Neural cell (in vitro differentiated cells): ENCODE measurements at regions not wholly inside any gene's neighbourhood (a gene's known extent, or its start where the extent isn't known, plus 50 kb on each side); places are given as distances from the start of the nearest gene placed in this dataset.

Source experiments
- H2AFZ ChIP-seq: fragments of 200-600, 300-800 bp; sonication (generic), shearing (Covaris generic); 2 replicates; pipeline ENCODE4 v1.6.0; 2014; ENCODE audit warnings: low read depth, mild to moderate bottlenecking, antibody characterized with exemption, low read length, moderate library complexity
- H3F3A ChIP-seq: fragments of 200-600 bp; shearing (Covaris generic); 2 replicates; pipeline ENCODE4 v1.6.1; 2016; ENCODE audit warnings: mild to moderate bottlenecking, moderate library complexity, mixed read lengths, antibody characterized with exemption, low read length; ENCODE audit not compliant: insufficient read depth, poor library complexity, severe bottlenecking
- H3K27ac ChIP-seq: fragments of 200-600, 300-800 bp; sonication (generic), shearing (Covaris generic); 2 replicates; pipeline ENCODE4 v1.5.1; 2014; ENCODE audit warnings: mild to moderate bottlenecking, low read length, moderate library complexity
- H3K27me3 ChIP-seq: fragments of 300-800, 200-600 bp; sonication (generic), shearing (Covaris generic); 2 replicates; pipeline ENCODE4 v1.6.0; 2014; ENCODE audit warnings: mild to moderate bottlenecking, low read depth, low read length, moderate library complexity; ENCODE audit not compliant: insufficient read depth
- H3K36me3 ChIP-seq: fragments of 300-800, 200-600 bp; sonication (generic), shearing (Covaris generic); 2 replicates; pipeline ENCODE4 v1.5.1; 2014; ENCODE audit warnings: mild to moderate bottlenecking, antibody characterized with exemption, low read length, moderate library complexity; ENCODE audit not compliant: insufficient read depth
- H3K4me2 ChIP-seq: fragments of 300-800, 200-600 bp; sonication (generic), shearing (Covaris generic); 2 replicates; pipeline ENCODE4 v1.6.0; 2014; ENCODE audit warnings: mild to moderate bottlenecking, low read length
- H3K4me3 ChIP-seq: fragments of 300-800, 200-600 bp; sonication (generic), shearing (Covaris generic); 2 replicates; pipeline ENCODE4 v1.5.1; 2014; ENCODE audit warnings: mild to moderate bottlenecking, low read length, moderate library complexity
- H3K79me2 ChIP-seq: fragments of 200-600 bp; shearing (Covaris generic); replicated peaks from 2 replicates; pipeline ENCODE4 v1.6.0; 2014; ENCODE audit warnings: mild to moderate bottlenecking, low read length, moderate library complexity; ENCODE audit not compliant: insufficient read depth
- H3K9ac ChIP-seq: fragments of 300-800, 200-600 bp; sonication (generic), shearing (Covaris generic); 2 replicates; pipeline ENCODE4 v1.6.1; 2016; ENCODE audit warnings: mild to moderate bottlenecking, low read length, mixed read lengths
- H3K9me2 ChIP-seq: fragments of 200-600 bp; shearing (Covaris generic); 2 replicates; pipeline ENCODE4 v1.6.1; 2016; ENCODE audit warnings: mild to moderate bottlenecking, low read length, mixed read lengths; ENCODE audit not compliant: insufficient read depth
- H3K9me3 ChIP-seq: fragments of 200-600, 300-800 bp; sonication (generic), shearing (Covaris generic); 2 replicates; pipeline ENCODE4 v1.6.1; 2016; ENCODE audit warnings: mild to moderate bottlenecking, mixed run types, low read length, moderate library complexity, mixed read lengths
- H4K20me1 ChIP-seq: fragments of 200-600 bp; shearing (Covaris generic); 2 replicates; pipeline ENCODE4 v1.6.1; 2016; ENCODE audit warnings: mild to moderate bottlenecking, mixed run types; ENCODE audit not compliant: insufficient read depth
- CTCF ChIP-seq: fragments of 450-650 bp; IDR thresholded peaks from 2 replicates; pipeline ENCODE4 v1.5.1; 2014; ENCODE audit warnings: antibody characterized with exemption, mild to moderate bottlenecking, moderate library complexity; ENCODE audit not compliant: poor library complexity, severe bottlenecking
- EP300 ChIP-seq: fragments of 450-650 bp; conservative IDR thresholded peaks from 2 replicates; pipeline ENCODE4 v1.6.1; 2014; ENCODE audit warnings: antibody characterized with exemption, mild to moderate bottlenecking, moderate library complexity; ENCODE audit not compliant: poor library complexity, severe bottlenecking
- EZH2 ChIP-seq: fragments of 200-600, 300-800 bp; shearing (Covaris generic), sonication (generic); IDR thresholded peaks from 2 replicates; pipeline ENCODE4 v1.6.1; 2014; ENCODE audit warnings: antibody characterized with exemption, low read length, borderline replicate concordance, mild to moderate bottlenecking; ENCODE audit not compliant: insufficient read depth, poor library complexity, severe bottlenecking
- MXI1 ChIP-seq: fragments of 450-650 bp; conservative IDR thresholded peaks from 2 replicates; pipeline ENCODE4 v1.6.1; 2014; ENCODE audit warnings: antibody characterized with exemption, mild to moderate bottlenecking; ENCODE audit not compliant: poor library complexity, severe bottlenecking
- POLR2AphosphoS5 ChIP-seq: IDR thresholded peaks from 2 replicates; pipeline ENCODE4 v1.6.1; 2012
- RAD21 ChIP-seq: fragments of 450-650 bp; conservative IDR thresholded peaks from 2 replicates; pipeline ENCODE4 v1.6.1; 2014; ENCODE audit warnings: antibody characterized with exemption, mild to moderate bottlenecking, moderate library complexity
- SMC3 ChIP-seq: fragments of 450-650 bp; conservative IDR thresholded peaks from 2 replicates; pipeline ENCODE4 v1.6.1; 2014; ENCODE audit warnings: antibody characterized with exemption, mild to moderate bottlenecking, moderate library complexity; ENCODE audit not compliant: poor library complexity
- TAF1 ChIP-seq: IDR thresholded peaks from 2 replicates; pipeline ENCODE4 v1.6.1; 2012; ENCODE audit warnings: low read depth
- TF ChIP-seq, protein P1 (sequence below): IDR thresholded peaks from 2 replicates; pipeline ENCODE4 v1.6.1; 2012; ENCODE audit warnings: borderline replicate concordance

- no peaks in the 10 kb centered on the region for H3K27me3 ChIP-seq
- H4K20me1 ChIP-seq = no peaks in the 10 kb centered on the region
- H3K27ac ChIP-seq = no peak overlapping the region
- H3K9me2 ChIP-seq = no peaks in the 10 kb centered on the region
- H2AFZ ChIP-seq = no peak overlapping the region
- no peaks in the 10 kb centered on the region for H3K36me3 ChIP-seq
- no peaks in the 10 kb centered on the region for H3K9me3 ChIP-seq
- no peak overlapping the region for H3K4me2 ChIP-seq
- H3K4me3 ChIP-seq = no peak overlapping the region
- no peaks in the 10 kb centered on the region for H3K79me2 ChIP-seq
- H3F3A ChIP-seq = no peaks in the 10 kb centered on the region
- no peak for TF ChIP-seq EP300
- no peak for TF ChIP-seq EZH2
- TF ChIP-seq RAD21 = no peak
- H3K9ac ChIP-seq = no peak overlapping the region
Measured at GRCh38 chr13:97120346-97120745, 101.8 kb upstream of the MBNL2 start.

DNA sequence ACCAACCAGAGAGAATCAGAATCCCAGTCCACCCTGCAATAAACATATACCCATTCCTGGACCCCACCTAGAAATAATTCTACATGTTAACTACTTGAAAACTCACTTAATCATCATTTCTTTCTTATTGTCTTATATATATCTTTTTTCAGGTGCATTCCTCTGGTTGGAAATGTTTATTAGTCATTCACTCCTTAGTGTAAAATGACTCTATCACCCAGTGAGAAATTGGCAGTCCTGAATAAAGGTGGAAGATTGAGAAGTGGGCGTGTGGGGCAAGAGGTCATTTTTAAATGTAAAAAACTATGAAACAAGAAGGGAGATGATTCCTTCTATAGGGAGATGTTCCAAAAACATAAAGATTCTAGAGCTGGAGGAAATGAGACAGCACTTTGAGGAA, 101.2 kb upstream of the MBNL2 start:
- Histone ChIP-seq H3K9me2 (no peaks in the 10 kb centered on the region), H3K27me3 (no peaks in the 10 kb centered on the region), H4K20me1 (no peaks in the 10 kb centered on the region), H3K4me3 (no peak overlapping the region), H3K9me3 (no peaks in the 10 kb centered on the region), H3K9ac (no peak overlapping the region), H2AFZ (no peak overlapping the region), H3K27ac (no peak overlapping the region), H3F3A (no peaks in the 10 kb centered on the region), H3K4me2 (no peak overlapping the region), H3K79me2 (no peaks in the 10 kb centered on the region), H3K36me3 (no peaks in the 10 kb centered on the region)
- TF ChIP-seq POLR2AphosphoS5 (no peak), RAD21 (no peak), TAF1 (no peak), EZH2 (no peak), SMC3 (no peak), MXI1 (no peak), EP300 (no peak), CTCF (no peak)
- TF ChIP-seq, protein P1, sequence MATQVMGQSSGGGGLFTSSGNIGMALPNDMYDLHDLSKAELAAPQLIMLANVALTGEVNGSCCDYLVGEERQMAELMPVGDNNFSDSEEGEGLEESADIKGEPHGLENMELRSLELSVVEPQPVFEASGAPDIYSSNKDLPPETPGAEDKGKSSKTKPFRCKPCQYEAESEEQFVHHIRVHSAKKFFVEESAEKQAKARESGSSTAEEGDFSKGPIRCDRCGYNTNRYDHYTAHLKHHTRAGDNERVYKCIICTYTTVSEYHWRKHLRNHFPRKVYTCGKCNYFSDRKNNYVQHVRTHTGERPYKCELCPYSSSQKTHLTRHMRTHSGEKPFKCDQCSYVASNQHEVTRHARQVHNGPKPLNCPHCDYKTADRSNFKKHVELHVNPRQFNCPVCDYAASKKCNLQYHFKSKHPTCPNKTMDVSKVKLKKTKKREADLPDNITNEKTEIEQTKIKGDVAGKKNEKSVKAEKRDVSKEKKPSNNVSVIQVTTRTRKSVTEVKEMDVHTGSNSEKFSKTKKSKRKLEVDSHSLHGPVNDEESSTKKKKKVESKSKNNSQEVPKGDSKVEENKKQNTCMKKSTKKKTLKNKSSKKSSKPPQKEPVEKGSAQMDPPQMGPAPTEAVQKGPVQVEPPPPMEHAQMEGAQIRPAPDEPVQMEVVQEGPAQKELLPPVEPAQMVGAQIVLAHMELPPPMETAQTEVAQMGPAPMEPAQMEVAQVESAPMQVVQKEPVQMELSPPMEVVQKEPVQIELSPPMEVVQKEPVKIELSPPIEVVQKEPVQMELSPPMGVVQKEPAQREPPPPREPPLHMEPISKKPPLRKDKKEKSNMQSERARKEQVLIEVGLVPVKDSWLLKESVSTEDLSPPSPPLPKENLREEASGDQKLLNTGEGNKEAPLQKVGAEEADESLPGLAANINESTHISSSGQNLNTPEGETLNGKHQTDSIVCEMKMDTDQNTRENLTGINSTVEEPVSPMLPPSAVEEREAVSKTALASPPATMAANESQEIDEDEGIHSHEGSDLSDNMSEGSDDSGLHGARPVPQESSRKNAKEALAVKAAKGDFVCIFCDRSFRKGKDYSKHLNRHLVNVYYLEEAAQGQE = no peak

DNA sequence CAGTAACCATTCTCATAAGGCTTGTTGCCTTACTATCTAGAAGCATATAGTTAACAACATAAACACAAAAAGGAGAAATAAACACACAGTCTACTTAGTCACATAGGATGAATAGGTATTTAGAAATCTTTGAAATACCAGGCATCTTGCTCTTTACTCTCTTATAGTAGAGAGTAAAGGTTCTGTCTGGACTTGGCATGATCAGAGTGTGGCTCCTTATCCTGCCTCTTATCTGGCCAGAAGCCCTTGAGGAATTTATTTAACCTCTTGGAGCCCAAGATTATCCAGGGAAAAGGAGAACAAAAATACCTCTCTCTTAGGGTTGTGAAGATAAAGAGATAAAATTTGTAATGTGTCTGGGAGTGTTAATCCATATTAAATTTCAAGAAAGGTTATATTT, 100.2 kb upstream of the MBNL2 start:
- no peak overlapping the region for H2AFZ ChIP-seq
- H3K27me3 ChIP-seq = no peaks in the 10 kb centered on the region
- H3F3A ChIP-seq = no peaks in the 10 kb centered on the region
- H3K9ac ChIP-seq = no peak overlapping the region
- no peaks in the 10 kb centered on the region for H3K9me3 ChIP-seq
- no peaks in the 10 kb centered on the region for H3K36me3 ChIP-seq
- no peaks in the 10 kb centered on the region for H3K9me2 ChIP-seq
- H3K4me3 ChIP-seq = no peak overlapping the region
- no peak overlapping the region for H3K27ac ChIP-seq
- no peaks in the 10 kb centered on the region for H4K20me1 ChIP-seq
- TF ChIP-seq RAD21 (no peak), POLR2AphosphoS5 (no peak), EZH2 (no peak), SMC3 (no peak), TAF1 (no peak), EP300 (no peak), CTCF (no peak), MXI1 (no peak)
- TF ChIP-seq, protein P1 = no peak
- no peaks in the 10 kb centered on the region for H3K79me2 ChIP-seq
- no peak overlapping the region for H3K4me2 ChIP-seq
